Chondrocyte (in vitro differentiated cells): ENCODE measurements at regions not wholly inside any gene's neighbourhood (a gene's known extent, or its start where the extent isn't known, plus 50 kb on each side); places are given as distances from the start of the nearest gene placed in this dataset.

Experiments
- DNase-seq: peaks from one replicate; pipeline ENCODE4 v3.0.0; 2021; ENCODE audit warnings: mixed read lengths, low spot score
- H3K27ac Mint-ChIP-seq: one replicate; pipeline ENCODE4 v1.8.0; 2021; ENCODE audit warnings: mild to moderate bottlenecking, moderate library complexity, mixed read lengths; ENCODE audit not compliant: unreplicated experiment
- H3K27me3 Mint-ChIP-seq: 2 replicates; pipeline ENCODE4 v1.8.0; 2021; ENCODE audit warnings: low read depth, mixed read lengths
- H3K36me3 Mint-ChIP-seq: 2 replicates; pipeline ENCODE4 v1.8.0; 2021; ENCODE audit warnings: low read depth, mixed read lengths
- H3K4me1 Mint-ChIP-seq: 2 replicates; pipeline ENCODE4 v1.8.0; 2021; ENCODE audit warnings: low read depth, mild to moderate bottlenecking, mixed read lengths
- H3K4me3 Mint-ChIP-seq: one replicate; pipeline ENCODE4 v1.8.0; 2021; ENCODE audit warnings: mild to moderate bottlenecking, moderate library complexity, mixed read lengths; ENCODE audit not compliant: unreplicated experiment
- H3K9me3 Mint-ChIP-seq: 2 replicates; pipeline ENCODE4 v1.8.0; 2021; ENCODE audit warnings: low read depth, mixed read lengths
- CTCF ChIP-seq: fragments of 200-600 bp; sonication (generic); IDR thresholded peaks from 2 replicates; pipeline ENCODE4 v1.5.0; 2021; ENCODE audit warnings: antibody characterized with exemption, mild to moderate bottlenecking, moderate library complexity

GRCh38 chr4:163600727-163601126, 106.2 kb downstream of the TMA16 start:
- no peak overlapping the region for H3K27ac Mint-ChIP-seq
- H3K9me3 Mint-ChIP-seq, result no peaks in the 10 kb centered on the region
- DNase-seq, result no peak

GRCh38 chr4:163603257-163603656, 108.8 kb downstream of the TMA16 start:
- DNase-seq, result no peak

More at GRCh38 chr4:163600727-163601126, 106.2 kb downstream of the TMA16 start:
- Mint-ChIP-seq H3K4me1 (no peaks in the 10 kb centered on the region), H3K4me3 (no peak overlapping the region), H3K36me3 (no peaks in the 10 kb centered on the region), H3K27me3 (peaks cover 15% of the 10 kb centered on the region)
- TF ChIP-seq CTCF, result no peak

GRCh38 chr4:163606896-163607691, 112.6 kb downstream of the TMA16 start:
- Mint-ChIP-seq H3K9me3 (no peaks in the 10 kb centered on the region), H3K27ac (no peak overlapping the region), H3K27me3 (peaks cover 18% of the 10 kb centered on the region), H3K4me1 (no peaks in the 10 kb centered on the region), H3K4me3 (no peak overlapping the region), H3K36me3 (no peaks in the 10 kb centered on the region)
- no peak for TF ChIP-seq CTCF
- DNase-seq, result no peak

More at GRCh38 chr4:163603257-163603656, 108.8 kb downstream of the TMA16 start:
- TF ChIP-seq CTCF, result no peak
- H3K9me3 Mint-ChIP-seq, result no peaks in the 10 kb centered on the region
- H3K4me3 Mint-ChIP-seq, result no peak overlapping the region
- H3K4me1 Mint-ChIP-seq, result no peaks in the 10 kb centered on the region
- no peaks in the 10 kb centered on the region for H3K36me3 Mint-ChIP-seq
- no peak overlapping the region for H3K27ac Mint-ChIP-seq
- peaks cover 17% of the 10 kb centered on the region for H3K27me3 Mint-ChIP-seq

GRCh38 chr4:163609019-163609418, 114.5 kb downstream of the TMA16 start:
- Mint-ChIP-seq H3K9me3 (no peaks in the 10 kb centered on the region), H3K36me3 (no peaks in the 10 kb centered on the region), H3K4me1 (no peaks in the 10 kb centered on the region)

GRCh38 chr4:163610648-163611047, 116.2 kb downstream of the TMA16 start:
- Mint-ChIP-seq H3K9me3 (no peaks in the 10 kb centered on the region), H3K4me1 (no peaks in the 10 kb centered on the region), H3K36me3 (no peaks in the 10 kb centered on the region), H3K4me3 (no peak overlapping the region), H3K27me3 (peaks cover 17% of the 10 kb centered on the region), H3K27ac (no peak overlapping the region)
- TF ChIP-seq CTCF, result no peak
- no peak for DNase-seq

More at GRCh38 chr4:163609019-163609418, 114.5 kb downstream of the TMA16 start:
- no peak for DNase-seq
- Mint-ChIP-seq H3K27ac (no peak overlapping the region), H3K27me3 (peaks cover 17% of the 10 kb centered on the region), H3K4me3 (no peak overlapping the region)
- TF ChIP-seq CTCF, result no peak
